Body of pancreas (tissue), 4 donors: ENCODE measurements at regions not wholly inside any gene's neighbourhood (a gene's known extent, or its start where the extent isn't known, plus 50 kb on each side); places are given as distances from the start of the nearest gene placed in this dataset.

Experiments
- ATAC-seq: fragments of 150-250 bp; one replicate; pipeline ENCODE4 v1.9.1; 2016
- DNase-seq, 4 donors: peaks; one replicate each; pipeline ENCODE4 v3.0.0-alpha.2; 2019
- H3K27ac ChIP-seq, 4 donors: fragments of 200-600 bp; sonication (generic); 1 replicate in 3 of 4; 2 replicates in 1 of 4; pipeline versions ENCODE4 v1.5.1 to v1.6.1; 2016 to 2019; ENCODE audit warnings: mild to moderate bottlenecking in 1 of 4, mixed read lengths in 1 of 4, moderate library complexity in 1 of 4
- H3K27me3 ChIP-seq, 2 donors: fragments of 200-600 bp; sonication (generic); one replicate each; pipeline ENCODE4 v1.6.0; 2016; ENCODE audit warnings: mild to moderate bottlenecking in 1 of 2
- H3K36me3 ChIP-seq, 2 donors: fragments of 200-600 bp; sonication (generic); replicated peaks in 1 of 2; 2 replicates each; pipeline ENCODE4 v1.5.1; 2016; ENCODE audit warnings: low read depth in 2 of 2; ENCODE audit not compliant: insufficient read depth in 1 of 2
- H3K4me1 ChIP-seq: fragments of 200-600 bp; sonication (generic); one replicate; pipeline ENCODE4 v1.6.0; 2016
- H3K4me3 ChIP-seq, 2 donors: fragments of 200-600 bp; sonication (generic); 1 replicate in 1 of 2; 2 replicates in 1 of 2; pipeline ENCODE4 v1.5.1; 2016 to 2019
- H3K9me3 ChIP-seq, 3 donors: fragments of 200-600 bp; sonication (generic); 1 replicate in 2 of 3; 2 replicates in 1 of 3; pipeline ENCODE4 v1.5.1; 2016
- CTCF ChIP-seq, 7 experiments: fragments of 450-650 bp in 4 of 7; fragments of 200-600 bp in 3 of 7; sonication (generic) in 3 of 7; IDR thresholded peaks; one replicate each; pipeline ENCODE4 v1.5.1; 2016 to 2019; ENCODE audit warnings: antibody characterized with exemption in 7 of 7
- POLR2A ChIP-seq, 3 donors: fragments of 450-650 bp; IDR thresholded peaks; one replicate each; pipeline ENCODE4 v1.6.1; 2016; ENCODE audit warnings: antibody characterized with exemption in 3 of 3, mild to moderate bottlenecking in 2 of 3
- WGBS, 2 donors: methylation state at CpG; one replicate each; pipeline ENCODE4 v1.1.5; 2017; 5-methylcytosine and 5-hydroxymethylcytosine counted together
- intact Hi-C: fragments of 100-400 bp; cut with DNase I; formaldehyde crosslinking; loops from one replicate; pipeline ENCODE4 v1.15.1; 2023

- TF ChIP-seq POLR2A (IDR thresholded peaks at IDR 0.05) (no peak), CTCF (IDR thresholded peaks at IDR 0.05) (no peak)
- DNase-seq (no peak), ATAC-seq (no peak)
- no peaks in the 10 kb centered on the region for H3K4me1 ChIP-seq
- no peak overlapping the region for H3K27ac ChIP-seq
- H3K4me3 ChIP-seq = no peak overlapping the region
- H3K9me3 ChIP-seq = no peaks in the 10 kb centered on the region
- intact Hi-C loops = no loop called here
- H3K36me3 ChIP-seq = no peaks in the 10 kb centered on the region
- no peaks in the 10 kb centered on the region for H3K27me3 ChIP-seq
- WGBS, 2 donors = 62 to 73% methylated on average over 1 of the region's 1 CpG
These were observed 126.1 kb upstream of the PAPPA start for GRCh38 chr9:116027511-116027910.

DNA sequence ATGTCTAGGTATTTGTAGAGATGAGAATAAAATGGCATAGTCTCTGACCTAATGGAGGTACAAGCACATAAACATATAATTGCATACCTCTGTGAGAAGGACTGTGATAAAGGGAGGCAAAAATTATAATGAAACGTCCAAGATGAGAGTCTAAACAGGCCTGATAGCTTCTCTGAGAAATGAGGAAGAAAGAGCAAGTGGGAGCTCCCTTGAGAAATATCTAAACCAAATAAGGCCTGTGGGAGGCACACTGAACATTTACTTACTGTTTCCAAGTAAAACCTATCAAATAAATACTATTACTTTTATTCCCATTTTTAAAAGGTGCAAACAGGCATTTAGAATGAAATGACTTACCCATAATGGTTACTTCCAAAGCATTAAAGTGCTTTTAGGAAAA is 125.6 kb upstream of the PAPPA start:
- Histone ChIP-seq H3K4me3 (no peak overlapping the region), H3K4me1 (no peaks in the 10 kb centered on the region), H3K27ac (no peak overlapping the region), H3K27me3 (no peaks in the 10 kb centered on the region), H3K36me3 (no peaks in the 10 kb centered on the region), H3K9me3 (no peaks in the 10 kb centered on the region)
- DNase-seq = no peak
- WGBS, 2 donors = 11 to 14% methylated on average over 1 of the region's 1 CpG
- no peak for ATAC-seq
- TF ChIP-seq CTCF (IDR thresholded peaks at IDR 0.05) (no peak), POLR2A (IDR thresholded peaks at IDR 0.05) (no peak)
- intact Hi-C loops = no loop called here

DNA sequence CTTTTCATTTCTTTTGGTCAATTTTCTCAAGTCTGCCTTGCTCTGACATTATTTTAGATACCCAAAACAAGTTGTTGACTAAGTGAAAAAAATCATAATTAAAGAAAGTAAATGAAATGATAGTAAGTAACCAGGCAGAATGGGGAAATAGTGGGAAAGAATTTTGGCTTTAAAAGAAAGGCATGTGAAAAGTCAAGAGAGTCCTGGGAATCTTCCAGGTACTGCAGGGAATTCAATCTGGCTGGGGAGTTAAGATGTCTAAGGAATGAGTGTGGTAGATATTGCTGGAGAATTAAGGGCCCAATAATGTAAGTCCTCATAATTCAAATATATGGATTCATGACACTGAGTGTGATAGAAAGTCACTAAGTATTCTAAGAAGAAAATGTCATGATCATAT is 123.1 kb upstream of the PAPPA start:
- intact Hi-C loops = no loop called here
- Histone ChIP-seq H3K9me3 (no peaks in the 10 kb centered on the region), H3K4me1 (no peaks in the 10 kb centered on the region), H3K36me3 (no peaks in the 10 kb centered on the region), H3K27me3 (no peaks in the 10 kb centered on the region), H3K4me3 (no peak overlapping the region), H3K27ac (no peak overlapping the region)
- DNase-seq (no peak), ATAC-seq (no peak)
- TF ChIP-seq CTCF (IDR thresholded peaks at IDR 0.05) (no peak), POLR2A (IDR thresholded peaks at IDR 0.05) (no peak)

- 13 to 30% methylated on average over 4 of the region's 4 CpGs for WGBS, 2 donors
- intact Hi-C loops = no loop called here
- ATAC-seq = peak; percentile 92
- no peaks in the 10 kb centered on the region for H3K27me3 ChIP-seq
- H3K4me3 ChIP-seq = no peak overlapping the region
- H3K4me1 ChIP-seq = no peaks in the 10 kb centered on the region
- H3K9me3 ChIP-seq = no peaks in the 10 kb centered on the region
- no peaks in the 10 kb centered on the region for H3K36me3 ChIP-seq
- peak overlapping the region in 3 of 4 donors; percentile 51 to 67 (median 52) for H3K27ac ChIP-seq
- DNase-seq = peak; percentile 9 to 39 (median 14)
- TF ChIP-seq CTCF (IDR thresholded peaks at IDR 0.05) (no peak), POLR2A (IDR thresholded peaks at IDR 0.05) (no peak)
These were observed 120.7 kb upstream of the PAPPA start for GRCh38 chr9:116032683-116033440.

DNA sequence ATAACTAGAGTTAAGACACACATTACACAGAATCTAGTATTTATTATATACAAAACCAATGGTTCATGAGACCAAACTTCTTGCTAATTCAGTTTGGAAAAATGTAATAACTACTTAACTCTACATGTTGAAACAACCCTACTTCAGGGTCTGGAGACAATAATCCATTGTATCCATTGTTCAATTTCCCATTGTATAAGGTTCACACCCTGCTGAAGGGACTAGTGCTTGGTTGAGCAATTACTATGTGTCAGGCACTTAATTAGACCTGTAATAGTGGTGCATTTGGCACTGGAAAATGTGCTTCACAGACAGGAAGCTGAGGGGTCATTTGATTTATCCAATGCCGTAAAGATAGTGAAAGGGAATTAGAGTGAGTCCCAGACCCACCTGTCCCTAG is 114.3 kb upstream of the PAPPA start:
- Histone ChIP-seq H3K9me3 (no peaks in the 10 kb centered on the region), H3K4me1 (no peaks in the 10 kb centered on the region), H3K27ac (peak overlapping the region; percentile 28 to 60 (median 38)), H3K36me3 (no peaks in the 10 kb centered on the region), H3K4me3 (no peak overlapping the region), H3K27me3 (no peaks in the 10 kb centered on the region)
- ATAC-seq (no peak), DNase-seq (no peak)
- TF ChIP-seq CTCF (IDR thresholded peaks at IDR 0.05) (no peak), POLR2A (IDR thresholded peaks at IDR 0.05) (no peak)
- intact Hi-C loops = no loop called here
- WGBS, 2 donors = 6 to 27% methylated on average over 1 of the region's 1 CpG
